ENCODE measurements at regions not wholly inside any gene's neighbourhood (a gene's known extent, or its start where the extent isn't known, plus 50 kb on each side); places are given as distances from the start of the nearest gene placed in this dataset.

GRCh38 chr9:78103971-78104433 is 72.4 kb upstream of the GNAQ start:
- TF ChIP-seq SUZ12 (IDR thresholded peaks at IDR 0.05), result no peak
- no peak for TF ChIP-seq FOXK2 (IDR thresholded peaks at IDR 0.05)
- no peak for TF ChIP-seq CTBP1 (IDR thresholded peaks at IDR 0.05; ENCODE audit: borderline replicate concordance)
- no peak for TF ChIP-seq FOXM1 (IDR thresholded peaks at IDR 0.05; ENCODE audit: borderline replicate concordance)
- no peak for TF ChIP-seq NFRKB (IDR thresholded peaks at IDR 0.05)
- no peak for TF ChIP-seq PKNOX1 (IDR thresholded peaks at IDR 0.05)
- no peak for TF ChIP-seq LEF1 (IDR thresholded peaks at IDR 0.05; ENCODE audit: borderline replicate concordance)
- TF ChIP-seq L3MBTL2 (conservative IDR thresholded peaks at IDR 0.05), result no peak
- no peak for TF ChIP-seq ARNT (IDR thresholded peaks at IDR 0.05)
- no peak for TF ChIP-seq HDGF (IDR thresholded peaks at IDR 0.05; ENCODE audit: borderline replicate concordance)
- TF ChIP-seq BHLHE40 (IDR thresholded peaks at IDR 0.05; ENCODE audit: borderline replicate concordance), result no peak
- no peak for TF ChIP-seq SP1 (IDR thresholded peaks at IDR 0.05)
- no peak for TF ChIP-seq FOXA1 (IDR thresholded peaks at IDR 0.05)
- no peak for TF ChIP-seq TARDBP (IDR thresholded peaks at IDR 0.05)

All from HEK293T (cell line).